GM10266 (cell line): ENCODE measurements at regions not wholly inside any gene's neighbourhood (a gene's known extent, or its start where the extent isn't known, plus 50 kb on each side); places are given as distances from the start of the nearest gene placed in this dataset.

Experiments
- DNase-seq: peaks from one replicate; pipeline ENCODE4 v3.0.0; 2012; ENCODE audit errors: extremely low spot score
- CTCF ChIP-seq: IDR thresholded peaks from 2 replicates; pipeline ENCODE4 v1.5.1; 2012; ENCODE audit warnings: mild to moderate bottlenecking, low read depth; ENCODE audit not compliant: control insufficient read depth, insufficient read depth; ENCODE audit errors: missing control alignments

DNA sequence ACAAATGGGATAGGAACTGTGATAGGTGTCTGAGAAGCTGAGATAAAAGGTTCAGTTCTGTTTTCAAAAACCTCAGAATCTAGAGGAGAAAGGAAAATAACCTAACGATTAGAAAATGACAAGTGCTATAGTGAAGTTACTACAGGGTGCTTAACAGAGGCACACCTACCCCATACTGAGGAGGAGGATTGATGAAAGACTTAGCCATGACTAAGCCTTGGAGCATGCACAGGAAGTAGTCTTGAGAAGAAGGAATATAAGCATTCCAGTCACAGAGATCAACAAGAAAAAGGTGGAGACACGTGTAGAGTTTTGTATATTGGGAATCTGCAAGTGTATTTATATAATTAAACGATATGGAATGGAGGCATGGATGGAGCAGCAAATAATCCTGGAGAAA lies 1225.5 kb upstream of the CELF2 start:
- DNase-seq, result no peak
- no peak for TF ChIP-seq CTCF

- DNase-seq, result no peak
- no peak for TF ChIP-seq CTCF
Measured at GRCh38 chr10:9796564-9796963, 1221.1 kb upstream of the CELF2 start.

- TF ChIP-seq CTCF, result no peak
- no peak for DNase-seq
Measured at GRCh38 chr10:9800011-9800410, 1217.7 kb upstream of the CELF2 start.

DNA sequence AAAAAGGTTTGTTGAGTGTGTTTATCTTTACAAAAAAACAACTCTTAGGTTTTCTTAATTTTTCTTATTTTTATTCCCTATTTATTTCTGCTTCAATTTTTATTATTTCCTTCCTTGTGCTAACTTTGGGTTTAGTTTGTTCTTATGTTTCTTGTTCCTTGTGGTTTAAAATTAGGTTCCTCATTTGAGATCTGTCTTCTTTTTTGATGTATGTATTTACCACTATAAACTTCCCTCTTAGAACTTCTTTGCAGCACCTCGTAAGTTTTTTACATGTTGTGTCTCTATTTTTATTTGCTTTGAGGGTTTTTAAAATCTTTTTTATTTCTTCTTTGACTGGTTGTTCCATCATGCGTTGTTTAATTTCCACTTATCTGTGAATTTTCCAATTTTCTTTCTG lies 1217.1 kb upstream of the CELF2 start:
- no peak for TF ChIP-seq CTCF
- DNase-seq, result no peak

GRCh38 chr10:9807846-9808245 lies 1209.8 kb upstream of the CELF2 start:
- no peak for DNase-seq
- TF ChIP-seq CTCF, result no peak

- no peak for DNase-seq
- no peak for TF ChIP-seq CTCF
Measured at GRCh38 chr10:9811601-9812000, 1206.1 kb upstream of the CELF2 start.

DNA sequence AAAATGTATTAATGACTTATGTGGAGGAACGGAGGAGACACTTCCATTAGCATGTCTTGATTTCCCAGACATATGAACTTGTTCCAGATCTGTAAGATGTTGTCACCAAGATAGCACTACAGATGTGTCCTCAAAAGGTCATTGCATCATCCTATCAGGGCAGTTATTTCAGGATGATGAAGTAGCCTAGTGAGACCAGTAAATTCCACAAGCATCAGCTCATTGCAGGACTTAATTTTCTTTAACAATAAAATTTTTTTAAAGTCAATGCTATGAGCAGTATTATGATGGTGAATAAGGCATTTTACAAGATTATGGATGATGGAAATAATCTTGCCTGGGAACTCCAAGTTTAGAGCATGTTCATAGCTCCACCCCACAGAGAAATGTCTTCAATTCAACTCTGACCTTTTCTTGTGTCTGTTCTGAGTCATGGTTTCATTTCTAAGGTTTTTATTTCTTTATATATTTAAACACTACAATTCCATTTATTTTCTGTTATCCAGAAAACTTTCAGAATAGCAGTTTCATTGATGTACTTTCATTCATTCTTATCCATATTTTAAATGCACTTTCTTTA lies 1203.3 kb upstream of the CELF2 start:
- no peak for TF ChIP-seq CTCF

More for the DNA sequence above, 1203.3 kb upstream of the CELF2 start:
- DNase-seq, result no peak
